GM12878 (cell line): ENCODE measurements at regions not wholly inside any gene's neighbourhood (a gene's known extent, or its start where the extent isn't known, plus 50 kb on each side); places are given as distances from the start of the nearest gene placed in this dataset.

ENCODE experiments used
- CEBPB ChIP-seq, 2 experiments: fragments of 150-350 bp in 1 of 2; IDR thresholded peaks; 2 replicates each; pipeline ENCODE4 v1.6.1; 2012 to 2014; ENCODE audit warnings: low read depth in 2 of 2, low read length in 2 of 2, borderline replicate concordance in 1 of 2, inconsistent platforms in 1 of 2
- FOXK2 ChIP-seq: fragments of 450-650 bp; IDR thresholded peaks from 2 replicates; pipeline ENCODE4 v1.6.1; 2017; ENCODE audit warnings: mild to moderate bottlenecking, moderate library complexity
- RUNX3 ChIP-seq: IDR thresholded peaks from 2 replicates; pipeline ENCODE4 v1.6.1; 2012; ENCODE audit warnings: low read length, inconsistent platforms
- YBX1 ChIP-seq: fragments of 450-650 bp; IDR thresholded peaks from 2 replicates; pipeline ENCODE4 v1.6.1; 2016; ENCODE audit warnings: antibody characterized with exemption
- ZBED1 ChIP-seq: IDR thresholded peaks from 2 replicates; pipeline ENCODE4 v1.6.1; 2016; ENCODE audit warnings: borderline replicate concordance
- TF ChIP-seq, protein P1 (sequence below), 3 experiments: IDR thresholded peaks in 2 of 3; conservative IDR thresholded peaks in 1 of 3; 2 replicates each; pipeline ENCODE4 v1.5.1; 2011; ENCODE audit warnings: low read depth in 3 of 3, low read length in 3 of 3, mild to moderate bottlenecking in 3 of 3, control low read depth in 2 of 3, moderate library complexity in 2 of 3, inconsistent platforms in 1 of 3, mixed read lengths in 1 of 3; ENCODE audit not compliant: control insufficient read depth in 2 of 3, insufficient read depth in 1 of 3; ENCODE audit errors: extremely low read depth in 1 of 3
- TF ChIP-seq, protein P2 (sequence below): fragments of 450-650 bp; IDR thresholded peaks from 2 replicates; pipeline ENCODE4 v1.6.1; 2016; ENCODE audit warnings: mild to moderate bottlenecking

GRCh38 chr1:166272155-166272554 is 105.4 kb upstream of the FAM78B start:
- TF ChIP-seq CEBPB (IDR thresholded peaks at IDR 0.05; ENCODE audit: borderline replicate concordance in 1 of 2, low read depth in 2 of 2, low read length in 2 of 2) (no peak), YBX1 (no peak), RUNX3 (peak; percentile 26; the same call in 1 of the 2 replicates), FOXK2 (no peak), ZBED1 (no peak)
- TF ChIP-seq, protein P1, sequence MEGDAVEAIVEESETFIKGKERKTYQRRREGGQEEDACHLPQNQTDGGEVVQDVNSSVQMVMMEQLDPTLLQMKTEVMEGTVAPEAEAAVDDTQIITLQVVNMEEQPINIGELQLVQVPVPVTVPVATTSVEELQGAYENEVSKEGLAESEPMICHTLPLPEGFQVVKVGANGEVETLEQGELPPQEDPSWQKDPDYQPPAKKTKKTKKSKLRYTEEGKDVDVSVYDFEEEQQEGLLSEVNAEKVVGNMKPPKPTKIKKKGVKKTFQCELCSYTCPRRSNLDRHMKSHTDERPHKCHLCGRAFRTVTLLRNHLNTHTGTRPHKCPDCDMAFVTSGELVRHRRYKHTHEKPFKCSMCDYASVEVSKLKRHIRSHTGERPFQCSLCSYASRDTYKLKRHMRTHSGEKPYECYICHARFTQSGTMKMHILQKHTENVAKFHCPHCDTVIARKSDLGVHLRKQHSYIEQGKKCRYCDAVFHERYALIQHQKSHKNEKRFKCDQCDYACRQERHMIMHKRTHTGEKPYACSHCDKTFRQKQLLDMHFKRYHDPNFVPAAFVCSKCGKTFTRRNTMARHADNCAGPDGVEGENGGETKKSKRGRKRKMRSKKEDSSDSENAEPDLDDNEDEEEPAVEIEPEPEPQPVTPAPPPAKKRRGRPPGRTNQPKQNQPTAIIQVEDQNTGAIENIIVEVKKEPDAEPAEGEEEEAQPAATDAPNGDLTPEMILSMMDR (IDR thresholded peaks at IDR 0.05 in 2 of 3, conservative IDR thresholded peaks at IDR 0.05 in 1 of 3; ENCODE audit: control insufficient read depth in 2 of 3, extremely low read depth in 1 of 3, insufficient read depth in 1 of 3, low read depth in 3 of 3, low read length in 3 of 3) = no peak
- TF ChIP-seq, protein P2, sequence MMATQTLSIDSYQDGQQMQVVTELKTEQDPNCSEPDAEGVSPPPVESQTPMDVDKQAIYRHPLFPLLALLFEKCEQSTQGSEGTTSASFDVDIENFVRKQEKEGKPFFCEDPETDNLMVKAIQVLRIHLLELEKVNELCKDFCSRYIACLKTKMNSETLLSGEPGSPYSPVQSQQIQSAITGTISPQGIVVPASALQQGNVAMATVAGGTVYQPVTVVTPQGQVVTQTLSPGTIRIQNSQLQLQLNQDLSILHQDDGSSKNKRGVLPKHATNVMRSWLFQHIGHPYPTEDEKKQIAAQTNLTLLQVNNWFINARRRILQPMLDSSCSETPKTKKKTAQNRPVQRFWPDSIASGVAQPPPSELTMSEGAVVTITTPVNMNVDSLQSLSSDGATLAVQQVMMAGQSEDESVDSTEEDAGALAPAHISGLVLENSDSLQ = no peak
